H1 (cell line): ENCODE measurements at regions not wholly inside any gene's neighbourhood (a gene's known extent, or its start where the extent isn't known, plus 50 kb on each side); places are given as distances from the start of the nearest gene placed in this dataset.

ENCODE experiments used
- CTCF ChIA-PET: fragments of 300-600 bp; sonication (Branson Sonifier 250); formaldehyde crosslinking; loops from one replicate; lab custom pipeline; 2021; ENCODE audit not compliant: partially characterized antibody; lab: Charles Lee
- POLR2A ChIA-PET: fragments of 300-600 bp; sonication (Branson Sonifier 250); formaldehyde crosslinking; loops from one replicate; lab custom pipeline; 2021; ENCODE audit warnings: inconsistent platforms; ENCODE audit not compliant: partially characterized antibody; lab: Charles Lee
- DNase-seq, 2 experiments: peaks; one replicate each; pipeline versions ENCODE4 v3.0.0 to v3.0.0-alpha.2; 2010 to 2022; ENCODE audit warnings: low spot score in 2 of 2, low read depth in 1 of 2, mixed read lengths in 1 of 2
- FAIRE-seq: peaks from 2 replicates; lab custom pipeline; 2011; peaks lifted over from hg19 to GRCh38; lab: Jason Lieb, UNC
- H2AFZ ChIP-seq: 2 replicates; pipeline ENCODE4 v1.8.1; 2012; ENCODE audit warnings: low read length, inconsistent platforms
- H2AK5ac ChIP-seq: 2 replicates; pipeline ENCODE4 v1.6.1; 2013; ENCODE audit warnings: low read depth, low read length
- H2BK120ac ChIP-seq: replicated peaks from 2 replicates; pipeline ENCODE3; 2013; ENCODE audit warnings: low read depth, low read length, inconsistent platforms
- H2BK12ac ChIP-seq: 2 replicates; pipeline ENCODE4 v1.6.1; 2013; ENCODE audit warnings: low read depth, low read length
- H2BK15ac ChIP-seq: 2 replicates; pipeline ENCODE4 v1.6.1; 2013; ENCODE audit warnings: low read length
- H2BK20ac ChIP-seq: 2 replicates; pipeline ENCODE4 v1.6.1; 2013; ENCODE audit warnings: low read length
- H2BK5ac ChIP-seq: 2 replicates; pipeline ENCODE4 v1.6.1; 2013; ENCODE audit warnings: low read depth, low read length
- H3K14ac ChIP-seq: 2 replicates; pipeline ENCODE4 v1.6.1; 2013; ENCODE audit warnings: inconsistent platforms; ENCODE audit not compliant: insufficient read length
- H3K18ac ChIP-seq: 2 replicates; pipeline ENCODE4 v1.6.1; 2013; ENCODE audit warnings: low read length; ENCODE audit errors: extremely low read depth
- H3K23ac ChIP-seq: 2 replicates; pipeline ENCODE4 v1.6.1; 2013; ENCODE audit warnings: inconsistent platforms; ENCODE audit not compliant: insufficient read length
- H3K23me2 ChIP-seq: 2 replicates; pipeline ENCODE4 v1.6.1; 2013; ENCODE audit warnings: low read depth, low read length
- H3K27ac ChIP-seq: 2 replicates; pipeline ENCODE4 v1.6.1; 2011; ENCODE audit warnings: low read depth, low read length, inconsistent platforms
- H3K27me3 ChIP-seq, 4 experiments: replicated peaks in 1 of 4; 1 replicate in 1 of 4; 2 replicates in 3 of 4; pipeline versions ENCODE4 v1.6.1 to v1.8.1; 2011 to 2013; ENCODE audit warnings: low read length in 3 of 4, mild to moderate bottlenecking in 3 of 4, inconsistent platforms in 2 of 4, mixed read lengths in 2 of 4, moderate library complexity in 1 of 4; ENCODE audit not compliant: control insufficient read depth in 3 of 4, insufficient read depth in 3 of 4; ENCODE audit errors: extremely low read depth in 1 of 4
- H3K36me3 ChIP-seq, 4 experiments: 2 replicates each; pipeline versions ENCODE4 v1.6.1 to v1.8.1; 2011 to 2013; ENCODE audit warnings: mild to moderate bottlenecking in 4 of 4, low read length in 3 of 4, moderate library complexity in 2 of 4, control low read depth in 1 of 4, inconsistent platforms in 1 of 4; ENCODE audit not compliant: insufficient read depth in 4 of 4, control insufficient read depth in 2 of 4
- H3K4ac ChIP-seq: replicated peaks from 2 replicates; pipeline ENCODE3; 2013; ENCODE audit warnings: low read length, low read depth, mixed read lengths, inconsistent platforms; ENCODE audit not compliant: insufficient read length
- H3K4me1 ChIP-seq, 4 experiments: replicated peaks in 1 of 4; 1 replicate in 1 of 4; 2 replicates in 3 of 4; pipeline versions ENCODE4 v1.6.1 to v1.8.1; 2011 to 2013; ENCODE audit warnings: low read length in 3 of 4, inconsistent platforms in 2 of 4, mixed read lengths in 1 of 4; ENCODE audit not compliant: insufficient read depth in 4 of 4, control insufficient read depth in 3 of 4
- H3K4me2 ChIP-seq, 2 experiments: 2 replicates each; pipeline versions ENCODE4 v1.6.1 to v1.8.1; 2011 to 2013; ENCODE audit warnings: low read depth in 2 of 2, low read length in 2 of 2, control low read depth in 1 of 2, inconsistent platforms in 1 of 2, mild to moderate bottlenecking in 1 of 2; ENCODE audit not compliant: insufficient read depth in 1 of 2
- H3K4me3 ChIP-seq, 4 experiments: fragments of 200-600, 300-600 bp in 1 of 4; sonication (generic), shearing (Covaris generic), sonication (Bioruptor Twin) in 1 of 4; 2 replicates each; pipeline versions ENCODE4 v1.5.1 to v1.8.1; 2011 to 2016; ENCODE audit warnings: low read length in 4 of 4, low read depth in 3 of 4, control low read depth in 2 of 4, inconsistent platforms in 2 of 4, mild to moderate bottlenecking in 2 of 4, mixed read lengths in 1 of 4, moderate library complexity in 1 of 4; ENCODE audit not compliant: insufficient read depth in 2 of 4; ENCODE audit errors: extremely low read depth in 1 of 4
- H3K56ac ChIP-seq: replicated peaks from 2 replicates; pipeline ENCODE3; 2013; ENCODE audit warnings: low read depth, mild to moderate bottlenecking, mixed read lengths, low read length, inconsistent platforms; ENCODE audit not compliant: insufficient read length
- H3K79me1 ChIP-seq: 2 replicates; pipeline ENCODE4 v1.6.1; 2013; ENCODE audit warnings: low read depth, low read length, control low read depth
- H3K79me2 ChIP-seq, 2 experiments: 2 replicates each; pipeline versions ENCODE4 v1.6.1 to v1.8.1; 2012 to 2013; ENCODE audit warnings: low read length in 2 of 2, mild to moderate bottlenecking in 2 of 2, inconsistent platforms in 1 of 2; ENCODE audit not compliant: insufficient read depth in 2 of 2, control insufficient read depth in 1 of 2
- H3K9ac ChIP-seq, 4 experiments: replicated peaks in 1 of 4; 1 replicate in 1 of 4; 2 replicates in 3 of 4; pipeline versions ENCODE4 v1.6.1 to v1.8.1; 2011 to 2013; ENCODE audit warnings: low read depth in 3 of 4, low read length in 3 of 4, control low read depth in 2 of 4, mild to moderate bottlenecking in 2 of 4, moderate library complexity in 2 of 4, inconsistent platforms in 1 of 4; ENCODE audit errors: extremely low read depth in 1 of 4
- H3K9me3 ChIP-seq, 2 experiments: 2 replicates each; pipeline versions ENCODE4 v1.6.1 to v1.8.1; 2012 to 2013; ENCODE audit warnings: mild to moderate bottlenecking in 2 of 2, moderate library complexity in 2 of 2, control low read depth in 1 of 2, inconsistent platforms in 1 of 2, low read depth in 1 of 2, low read length in 1 of 2, mixed read lengths in 1 of 2; ENCODE audit not compliant: insufficient read depth in 2 of 2
- H4K20me1 ChIP-seq, 2 experiments: replicated peaks in 1 of 2; 2 replicates each; pipeline versions ENCODE3 to v1.8.1; 2011 to 2013; ENCODE audit warnings: inconsistent platforms in 2 of 2, low read length in 2 of 2, mild to moderate bottlenecking in 1 of 2; ENCODE audit not compliant: insufficient read depth in 2 of 2, control insufficient read depth in 1 of 2
- H4K5ac ChIP-seq: 2 replicates; pipeline ENCODE4 v1.6.1; 2013; ENCODE audit warnings: low read length, low read depth, mixed read lengths, inconsistent platforms; ENCODE audit not compliant: insufficient read length
- H4K8ac ChIP-seq: 2 replicates; pipeline ENCODE4 v1.8.0; 2013; ENCODE audit warnings: mild to moderate bottlenecking, moderate library complexity, low read length, inconsistent platforms; ENCODE audit not compliant: insufficient read depth; ENCODE audit errors: extremely low read depth
- H4K91ac ChIP-seq: replicated peaks from 2 replicates; pipeline ENCODE3; 2013; ENCODE audit warnings: low read length, mixed read lengths, inconsistent platforms; ENCODE audit not compliant: insufficient read length
- CTBP2 ChIP-seq: IDR thresholded peaks from 2 replicates; pipeline ENCODE4 v1.7.0; 2011; ENCODE audit warnings: borderline replicate concordance, mild to moderate bottlenecking, moderate library complexity, mixed read lengths, low read length; ENCODE audit not compliant: insufficient read depth, insufficient read length
- PHF8 ChIP-seq: fragments of 200-600 bp; sonication (generic); conservative IDR thresholded peaks from 2 replicates; pipeline ENCODE4 v1.7.1; 2012; ENCODE audit warnings: low read depth, mild to moderate bottlenecking, inconsistent platforms, low read length, moderate library complexity
- USF2 ChIP-seq: IDR thresholded peaks from 2 replicates; pipeline ENCODE4 v1.6.1; 2011; ENCODE audit warnings: low read length, improper control_type of control experiment
- WGBS, 2 experiments: shearing (Covaris generic) in 1 of 2; methylation state at CpG; one replicate each; pipeline versions ENCODE4 v1.1.6 to v1.1.7; 2013 to 2015; ENCODE audit warnings: low lambda C conversion rate in 2 of 2, mixed read lengths in 2 of 2, inconsistent platforms in 1 of 2, low coverage in 1 of 2, missing lambda C conversion rate in 1 of 2; ENCODE audit not compliant: insufficient replicate concordance in 2 of 2, insufficient coverage in 1 of 2, insufficient read length in 1 of 2; ENCODE audit errors: extremely low coverage in 1 of 2, missing lambda C conversion rate in 1 of 2; 5-methylcytosine and 5-hydroxymethylcytosine counted together

GRCh38 chr10:78507510-78508160, 474.0 kb downstream of the RPS24 start:
- H3K79me2 ChIP-seq, result no peaks in the 10 kb centered on the region
- no peak overlapping the region for H3K9ac ChIP-seq
- no peak for TF ChIP-seq USF2
- TF ChIP-seq CTBP2, result no peak
- no peak for TF ChIP-seq PHF8
- no peaks in the 10 kb centered on the region for H3K4me1 ChIP-seq
- no peak overlapping the region for H2BK20ac ChIP-seq
- no peak overlapping the region for H2BK15ac ChIP-seq
- no peak overlapping the region for H4K5ac ChIP-seq
- no peaks in the 10 kb centered on the region for H4K20me1 ChIP-seq
- H3K18ac ChIP-seq, result no peak overlapping the region
- no peaks in the 10 kb centered on the region for H3K36me3 ChIP-seq
- H3K79me1 ChIP-seq, result no peaks in the 10 kb centered on the region
- H4K91ac ChIP-seq, result no peak overlapping the region
- WGBS, 2 experiments, result 87% methylated on average over 8 of the region's 8 CpGs; no CpG with 5 or more reads in 1 of the 2 experiments
- H3K23ac ChIP-seq, result no peak overlapping the region
- DNase-seq, result no peak
- no peak overlapping the region for H2BK12ac ChIP-seq
- no peak overlapping the region for H3K4me2 ChIP-seq
- ChIA-PET POLR2A (no interaction called here), CTCF (interaction anchor here (1.0 to 1.5 kb wide), 3 partner anchors 16 to 142 kb away, joined by 3 to 4 read pairs (median 4); no protein-coding TSS in a partner anchor)
- no peak overlapping the region for H3K4me3 ChIP-seq
- H3K23me2 ChIP-seq, result no peaks in the 10 kb centered on the region
- no peak overlapping the region for H2AFZ ChIP-seq
- no peak overlapping the region for H3K27ac ChIP-seq
- no peak overlapping the region for H3K14ac ChIP-seq
- no peak overlapping the region for H2AK5ac ChIP-seq
- H3K56ac ChIP-seq, result no peak overlapping the region
- no peak overlapping the region for H2BK120ac ChIP-seq
- no peak overlapping the region; the same call in 1 of the 2 replicates for H4K8ac ChIP-seq
- peaks cover 0 to 3% of the 10 kb centered on the region in 2 experiments; a peak in 1 of 4 replicates for H3K9me3 ChIP-seq
- H2BK5ac ChIP-seq, result no peak overlapping the region
- no peak overlapping the region for H3K4ac ChIP-seq
- H3K27me3 ChIP-seq, result no peaks in the 10 kb centered on the region
- FAIRE-seq, result no peak
